Hippocampal formation (tissue), 2 donors: ENCODE measurements at regions not wholly inside any gene's neighbourhood (a gene's known extent, or its start where the extent isn't known, plus 50 kb on each side); places are given as distances from the start of the nearest gene placed in this dataset.
"Not testable (repeated sequence)": the region's sequence is repeated elsewhere in the genome, so short reads cannot be mapped to it uniquely, and the experiment has no call there.

Source experiments
- DNase-seq, 2 donors: peaks; one replicate each; lab custom pipeline; 2025; lab: John Stamatoyannopoulos, UW

DNA sequence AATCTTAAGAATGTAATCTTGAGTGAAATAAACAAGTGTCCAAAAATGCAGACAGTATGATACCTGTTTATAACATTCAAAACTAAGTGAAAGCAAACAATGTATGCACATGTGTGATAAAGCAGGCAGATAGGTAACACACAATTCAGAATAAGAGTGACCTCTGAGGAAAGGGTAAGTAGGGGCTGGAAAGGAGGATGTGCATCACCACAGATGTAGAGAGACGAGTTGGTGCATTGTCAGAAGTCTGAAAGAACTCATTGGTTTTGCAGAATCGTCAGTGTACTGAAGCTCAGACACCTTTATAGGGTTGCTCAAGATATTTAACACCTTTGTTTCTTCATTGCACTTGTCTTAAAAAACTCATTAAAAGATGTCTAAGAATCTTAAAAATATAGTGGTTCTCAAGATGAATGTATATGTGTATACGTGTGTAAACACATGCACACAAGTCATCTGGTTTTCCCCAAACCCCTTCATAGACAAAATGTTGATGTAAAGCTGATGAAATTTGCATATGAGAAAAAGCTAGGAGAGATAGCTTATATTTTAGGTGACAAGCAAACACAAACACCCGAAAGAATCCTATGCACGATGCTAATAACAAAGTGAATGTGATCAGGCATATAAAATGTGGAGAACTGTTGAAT is 197.6 kb upstream of the MEF2C start:
- DNase-seq: no peak

DNA sequence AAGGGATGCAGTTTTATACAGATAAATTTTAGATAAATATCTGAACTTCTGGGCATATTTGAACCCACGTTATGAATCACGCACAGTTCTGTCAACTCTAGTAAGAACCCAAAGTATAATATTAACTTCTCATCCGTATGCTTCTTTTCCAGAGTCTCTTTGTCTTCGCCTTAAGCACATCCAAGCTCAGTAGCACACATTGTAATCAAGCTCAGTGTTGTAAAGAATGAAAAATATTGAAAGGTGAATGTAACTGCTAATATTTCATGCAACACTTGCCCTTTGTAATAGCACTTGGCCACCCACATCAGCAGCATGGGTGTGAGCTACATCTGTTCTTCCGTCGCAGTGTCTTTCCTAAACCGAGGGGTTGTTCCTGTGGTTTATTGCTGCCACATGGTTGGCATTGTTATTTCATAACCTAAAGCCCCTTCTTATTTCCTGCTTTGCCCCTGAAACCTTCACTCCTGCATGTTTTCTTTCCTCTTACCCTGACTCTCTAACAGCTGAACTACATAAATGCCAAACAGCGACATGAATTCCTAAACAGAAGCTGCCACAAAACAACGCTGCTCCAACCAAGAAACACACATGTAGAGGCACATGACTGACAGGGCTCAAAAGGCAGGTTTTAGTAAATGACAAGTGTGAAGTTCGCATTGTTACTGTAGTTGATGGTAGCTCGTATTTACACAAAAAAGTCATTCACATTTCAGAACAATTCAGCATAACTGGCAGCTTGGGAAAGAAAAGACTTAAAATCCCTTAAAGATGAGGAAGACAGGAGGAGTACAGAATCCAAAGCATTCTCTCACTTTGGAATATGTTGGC is 190.1 kb upstream of the MEF2C start:
- DNase-seq: no peak

DNA sequence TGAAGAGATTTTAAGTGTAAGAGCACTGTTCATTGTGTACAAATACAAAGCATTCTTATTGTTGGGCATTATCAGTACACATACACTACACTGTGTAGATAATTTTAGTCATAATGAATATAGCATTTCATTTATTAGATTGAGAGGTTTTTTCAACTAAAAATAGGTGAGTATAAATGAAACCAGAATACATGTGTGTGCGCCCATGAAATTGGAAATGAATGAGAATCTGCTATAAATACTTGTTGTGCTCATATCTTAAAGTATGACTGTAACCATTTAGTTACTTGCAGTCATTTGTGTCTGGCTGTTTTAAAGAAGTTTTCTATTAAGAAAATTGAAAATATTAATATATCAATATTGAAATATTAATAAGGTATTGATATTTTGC is 189.0 kb upstream of the MEF2C start:
- no peak for DNase-seq

DNA sequence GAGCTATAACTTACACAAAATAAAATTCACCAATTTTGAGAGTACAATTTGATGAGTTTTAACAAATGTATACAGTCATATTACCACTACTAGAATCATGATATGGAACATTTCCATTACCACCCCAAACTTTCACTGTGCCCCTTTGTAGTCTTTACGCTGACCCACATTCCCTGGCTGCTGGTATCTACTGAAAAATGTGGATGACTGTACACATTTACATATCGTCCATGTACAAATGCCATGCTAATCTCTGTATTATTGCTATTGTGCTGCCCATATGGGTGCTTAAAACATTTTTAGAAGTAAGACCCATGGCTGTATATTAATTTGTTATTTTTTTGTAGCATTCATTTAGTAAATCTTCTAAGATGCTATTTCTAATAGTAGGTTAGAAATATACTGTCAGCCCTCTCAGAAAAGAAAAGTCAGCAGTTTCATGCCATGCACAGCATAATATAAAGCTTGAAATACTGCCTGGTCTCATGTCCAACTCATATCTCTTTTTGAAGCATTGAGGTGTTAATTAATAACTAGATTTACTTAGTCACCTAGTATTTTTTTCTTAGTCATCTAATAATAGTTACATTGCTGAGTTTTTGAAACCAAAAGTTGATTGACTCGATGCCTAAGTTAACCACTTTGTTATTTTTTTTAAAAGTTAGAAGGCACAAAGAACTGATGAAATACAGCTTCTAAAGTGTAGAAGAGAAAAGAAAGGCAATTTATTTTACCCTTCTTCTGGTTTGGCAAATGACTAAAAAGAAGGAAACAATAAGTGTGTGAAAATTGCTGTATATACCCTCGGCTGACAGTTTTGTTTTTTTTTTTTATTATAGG is 188.3 kb upstream of the MEF2C start:
- no peak for DNase-seq

DNA sequence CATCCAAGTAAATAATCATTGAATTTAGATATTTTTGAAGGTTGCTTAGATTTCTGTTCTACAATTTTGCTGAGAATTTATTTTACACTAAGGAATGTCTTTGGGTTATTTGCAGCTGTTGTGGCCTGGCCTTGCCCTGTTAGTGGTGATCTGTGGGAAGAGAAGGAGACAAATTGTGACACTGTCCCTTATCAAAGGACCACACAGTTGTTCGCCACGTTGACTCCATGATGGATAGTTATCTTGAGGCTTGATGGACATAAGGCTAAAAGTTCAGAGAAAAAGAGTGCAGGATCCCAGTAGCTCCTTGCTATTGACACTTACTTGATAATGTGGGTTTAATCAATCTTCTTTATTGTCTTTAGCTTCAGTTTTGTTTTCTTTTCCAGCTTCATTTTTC is 186.6 kb upstream of the MEF2C start:
- no peak for DNase-seq

DNA sequence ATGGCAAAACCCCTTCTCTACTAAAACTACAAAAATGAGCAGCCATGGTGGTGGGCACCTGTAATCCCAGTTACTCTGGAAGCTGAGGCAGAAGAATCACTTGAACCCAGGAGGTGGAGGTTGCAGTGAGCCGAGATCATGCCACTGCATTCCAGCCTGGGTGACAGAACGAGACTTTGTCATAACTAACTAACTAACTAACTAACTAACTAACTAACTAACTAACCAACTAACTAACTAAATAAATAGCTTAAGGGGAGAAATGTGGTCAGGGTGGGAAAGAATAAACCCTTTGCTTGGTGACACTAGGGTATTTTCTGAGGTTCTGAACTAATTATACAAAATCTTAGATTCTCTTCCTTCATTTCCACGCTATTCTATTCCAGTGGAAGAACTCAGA is 184.4 kb upstream of the MEF2C start:
- DNase-seq: no peak

DNA sequence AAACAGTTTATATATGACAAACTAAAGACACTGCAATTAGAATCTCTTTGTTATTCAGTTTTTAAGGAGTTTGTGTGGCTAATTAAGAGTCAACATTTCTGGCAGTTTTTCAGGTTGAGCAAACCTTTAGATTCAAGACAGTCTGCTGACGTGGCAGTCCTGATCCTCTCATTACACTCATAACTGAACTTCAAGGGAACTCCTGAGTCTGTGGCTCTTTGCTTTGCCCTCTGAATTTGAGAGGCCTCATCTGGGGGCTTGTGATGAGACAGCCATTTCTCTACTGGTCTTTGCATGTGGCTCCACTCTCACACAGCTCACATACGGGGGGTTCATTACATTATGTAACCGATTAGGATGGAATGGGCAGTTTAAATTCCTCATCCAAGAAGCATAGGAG is 182.9 kb upstream of the MEF2C start:
- no peak for DNase-seq

DNA sequence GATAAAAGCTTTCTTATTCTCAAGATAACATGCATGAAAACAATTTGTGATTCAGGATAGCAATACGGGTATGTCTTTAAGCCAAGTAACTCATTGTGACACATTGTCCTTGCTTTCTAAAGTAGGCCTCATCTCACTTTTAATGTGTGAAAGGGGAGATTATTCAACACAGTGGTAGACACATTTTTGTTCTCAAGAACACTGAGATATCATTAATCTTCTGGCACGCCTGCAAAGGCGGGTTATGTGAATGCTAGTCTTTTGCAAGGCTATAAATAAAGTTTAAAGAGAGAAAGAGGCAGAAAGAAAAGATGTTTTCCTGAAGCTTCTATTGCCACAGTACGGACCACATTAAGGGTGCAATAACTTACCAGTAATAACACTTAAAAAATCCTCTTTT is 181.8 kb upstream of the MEF2C start:
- no peak for DNase-seq

DNA sequence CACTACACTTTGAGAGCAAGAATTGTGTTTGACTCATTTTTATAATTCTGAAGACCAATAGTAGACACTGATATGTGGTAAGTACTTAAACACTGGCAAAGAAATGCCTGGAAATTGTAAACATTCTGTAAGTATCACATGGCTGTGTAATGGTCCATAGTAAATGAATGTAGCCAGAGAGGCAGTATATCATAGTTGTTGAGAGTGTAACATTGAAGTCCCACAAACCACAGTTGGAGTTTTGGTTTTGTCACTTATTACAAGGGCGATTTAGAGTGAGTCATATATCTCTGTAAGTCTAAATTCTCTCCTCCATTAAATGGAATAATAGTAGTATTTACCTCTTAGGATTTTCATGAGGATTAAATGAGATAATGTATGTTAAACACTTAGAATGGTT is 181.1 kb upstream of the MEF2C start:
- DNase-seq: no peak

DNA sequence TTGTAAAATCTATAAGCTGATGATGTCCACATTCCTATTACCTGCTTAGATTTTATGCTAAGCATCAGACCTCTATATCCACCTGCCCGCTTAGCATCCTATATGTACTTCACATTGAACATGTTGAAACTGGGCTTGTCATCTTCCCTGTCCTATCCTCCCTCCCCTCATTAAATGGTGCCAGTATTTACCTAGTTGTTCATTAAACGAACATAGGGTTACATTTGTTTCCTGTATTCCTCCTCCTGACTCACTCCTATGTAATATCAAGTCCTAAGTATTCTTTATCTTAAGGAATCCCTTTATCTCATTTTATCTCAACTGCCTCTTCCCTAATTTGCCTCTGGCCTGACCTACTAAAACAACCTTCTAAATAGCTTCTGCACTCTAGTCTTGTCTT is 177.8 kb upstream of the MEF2C start:
- no peak for DNase-seq

DNA sequence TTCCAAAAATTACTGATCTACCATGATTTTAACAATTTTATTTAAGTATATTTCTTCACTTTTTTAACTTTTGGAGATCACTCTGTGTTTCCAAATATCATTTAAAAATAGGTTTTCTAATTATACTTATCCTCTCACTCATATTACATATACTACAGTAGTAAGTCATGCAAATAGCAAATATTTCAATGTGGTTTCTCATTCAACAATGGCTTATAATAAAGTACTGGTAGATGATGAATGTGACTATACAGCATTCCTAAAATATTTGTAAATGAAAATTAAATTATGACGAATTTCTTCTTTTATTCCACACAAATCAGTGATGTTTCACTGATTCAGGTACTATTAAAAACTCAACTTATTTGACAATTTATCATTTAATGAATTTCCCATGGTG is 176.3 kb upstream of the MEF2C start:
- no peak for DNase-seq

DNA sequence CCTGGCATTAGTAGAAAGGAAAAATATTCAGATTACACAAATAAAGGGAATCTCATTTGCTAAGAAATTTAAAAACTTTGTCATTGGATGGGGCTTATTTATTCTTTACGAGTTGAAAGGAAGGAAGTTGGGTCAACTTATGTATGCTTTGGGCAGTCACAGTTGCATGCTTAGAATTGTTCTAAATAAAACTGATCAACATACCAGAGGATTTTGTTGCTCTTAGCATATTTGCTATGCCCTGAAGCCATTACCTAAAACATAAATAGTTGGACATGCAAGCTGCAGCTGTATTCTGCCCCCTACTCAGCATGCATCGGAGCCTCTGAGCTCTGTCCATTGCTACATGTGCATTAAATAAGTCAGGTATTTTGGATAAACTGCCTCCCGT is 172.7 kb upstream of the MEF2C start:
- no peak for DNase-seq

DNA sequence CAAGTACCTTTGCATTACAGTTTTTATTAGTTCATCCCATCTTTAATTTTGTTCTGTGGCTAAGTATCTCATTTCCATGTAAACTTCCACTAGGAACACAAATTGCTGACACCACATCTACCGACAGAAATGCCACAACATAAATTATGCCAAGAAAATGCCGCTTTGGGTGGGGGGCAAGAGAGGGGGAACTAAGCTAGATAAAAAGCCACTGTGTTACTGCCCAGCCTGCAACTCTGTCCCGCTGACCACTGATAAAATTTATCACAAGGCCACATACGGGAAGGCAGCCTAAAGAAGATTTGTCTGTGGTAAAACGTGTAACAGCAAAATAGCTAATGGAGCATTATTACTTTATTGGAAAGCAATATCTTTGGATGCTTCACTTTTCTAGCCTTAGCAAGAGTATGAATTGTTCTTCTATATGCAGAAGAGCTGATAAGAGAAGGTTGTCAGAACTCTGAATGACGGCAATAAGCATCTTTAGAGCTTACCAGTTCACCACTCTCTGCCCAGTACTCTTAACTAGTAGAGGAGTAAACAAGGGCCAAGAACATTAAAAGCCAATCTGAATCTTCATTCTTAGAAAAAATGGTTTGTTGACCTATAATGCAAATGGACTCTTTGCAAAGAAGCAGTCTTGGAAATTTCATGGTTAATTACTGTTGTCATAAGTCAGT is 172.2 kb upstream of the MEF2C start:
- DNase-seq: no peak

DNA sequence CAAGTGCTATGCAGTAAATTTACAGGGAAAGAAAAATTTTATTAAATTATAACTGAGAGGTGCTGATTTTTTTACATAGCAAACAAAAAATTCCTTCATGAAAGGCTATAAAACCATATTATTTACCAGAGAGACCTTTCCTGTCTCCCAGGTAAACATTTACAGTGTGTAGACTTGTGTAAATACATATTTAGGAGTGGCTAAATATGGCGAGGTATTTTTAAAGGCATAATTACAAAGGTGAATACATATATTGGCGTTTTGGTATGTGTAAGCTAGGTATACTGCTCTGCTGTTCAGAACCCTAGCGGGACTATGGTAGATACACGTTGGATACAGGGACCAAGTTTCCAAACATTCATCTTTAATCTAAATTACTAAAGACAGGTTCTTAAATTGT is 170.6 kb upstream of the MEF2C start:
- DNase-seq: no peak

DNA sequence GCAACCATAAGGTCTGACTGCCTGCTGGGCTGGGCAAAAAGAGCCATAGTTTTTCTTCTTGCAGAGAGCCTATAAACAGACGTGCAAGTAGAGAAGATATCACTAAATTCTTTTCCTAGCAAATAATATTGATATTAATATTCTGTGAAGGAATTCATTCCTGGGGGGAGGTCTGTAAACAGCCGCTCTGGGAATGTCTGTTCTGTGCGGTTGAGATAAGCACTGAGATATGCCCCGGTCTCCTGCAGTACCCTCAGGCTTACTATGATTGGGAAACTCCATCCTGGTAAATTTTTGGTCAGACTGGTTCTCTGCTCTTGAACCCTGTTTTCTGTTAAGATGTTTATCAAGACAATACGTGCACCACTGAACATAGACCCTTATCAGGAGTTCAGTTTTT is 167.1 kb upstream of the MEF2C start:
- DNase-seq: not testable (repeated sequence)

DNA sequence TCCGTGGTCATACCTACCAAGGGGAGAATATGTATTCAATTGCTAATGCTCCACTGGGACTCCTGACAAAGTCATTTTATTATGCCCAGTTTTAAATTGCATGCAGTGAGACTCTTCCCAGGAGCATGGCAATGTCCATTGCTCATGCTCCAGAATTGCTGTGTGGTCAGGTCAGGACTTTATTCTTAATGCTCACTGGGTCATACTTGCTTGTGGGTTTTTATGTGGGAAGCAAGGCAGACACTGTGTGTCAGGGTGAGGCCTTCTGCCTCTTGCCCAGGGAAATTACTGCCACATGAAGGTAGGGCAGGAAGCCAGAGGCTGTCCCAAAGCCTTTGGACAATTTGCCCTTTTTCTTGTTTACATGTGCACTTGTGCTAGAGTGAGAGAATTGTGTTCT is 164.6 kb upstream of the MEF2C start:
- no peak for DNase-seq

DNA sequence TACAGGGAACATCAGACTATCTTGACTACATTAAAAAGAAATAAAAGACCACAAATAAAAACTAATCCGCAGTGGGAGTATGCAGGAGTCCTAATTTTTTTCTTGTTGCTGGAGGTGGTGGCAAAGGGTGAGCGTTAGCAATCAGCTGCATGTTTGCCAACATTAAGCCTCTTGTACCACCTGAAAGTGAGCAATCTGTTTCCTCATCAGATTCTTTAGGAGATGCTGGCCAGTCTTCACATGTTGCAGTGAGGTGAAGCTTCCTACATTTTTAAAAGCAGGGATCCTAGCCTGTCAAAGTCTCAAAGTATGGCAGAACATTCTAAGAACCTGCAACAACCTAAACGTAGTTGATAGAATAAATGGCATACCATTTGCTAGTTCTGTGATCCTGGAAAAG is 162.2 kb upstream of the MEF2C start:
- DNase-seq: no peak

DNA sequence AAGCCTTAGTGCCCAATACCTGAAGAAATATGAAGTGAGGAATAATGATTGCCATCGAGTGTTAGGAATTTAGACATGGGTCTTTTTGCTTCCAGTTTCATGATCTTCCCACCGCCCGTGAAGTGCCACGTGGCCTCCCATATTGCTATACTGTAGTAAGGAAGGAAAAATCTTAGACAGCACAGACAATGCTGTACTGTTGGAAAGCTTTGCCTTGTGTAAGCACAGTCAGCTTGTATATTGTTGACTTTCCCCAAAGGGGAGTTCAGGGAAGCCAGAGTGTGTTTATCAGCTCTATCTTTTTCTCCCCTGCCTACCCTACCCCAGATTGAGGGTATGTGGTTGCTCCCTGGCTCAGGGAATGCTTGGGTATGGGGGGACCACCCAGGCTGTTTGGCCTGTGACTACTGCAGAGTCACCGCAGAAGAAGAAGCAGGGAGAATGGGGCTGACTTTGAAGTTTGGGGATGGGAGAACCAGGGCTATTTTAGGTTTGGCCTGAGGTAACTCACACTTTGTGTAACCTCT is 161.8 kb upstream of the MEF2C start:
- no peak for DNase-seq

DNA sequence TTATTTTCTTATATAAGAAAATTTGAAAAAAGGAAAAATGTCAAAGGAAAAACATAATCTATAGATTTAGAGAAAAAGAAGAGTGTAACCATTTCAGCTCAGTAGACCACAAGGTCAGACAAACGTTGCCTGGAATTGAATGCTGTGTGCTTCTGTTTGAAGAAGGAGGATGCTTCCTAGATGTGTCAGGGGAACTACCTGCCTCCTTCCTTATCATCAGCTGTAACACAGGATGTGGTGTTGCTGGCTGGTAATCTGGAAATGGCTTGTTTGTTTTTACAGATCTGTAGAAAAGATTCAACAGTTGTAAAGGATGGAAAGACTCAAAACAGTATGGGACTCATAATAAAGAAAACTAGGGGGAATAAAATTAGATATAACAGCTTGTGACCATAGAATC is 160.7 kb upstream of the MEF2C start:
- no peak for DNase-seq

DNA sequence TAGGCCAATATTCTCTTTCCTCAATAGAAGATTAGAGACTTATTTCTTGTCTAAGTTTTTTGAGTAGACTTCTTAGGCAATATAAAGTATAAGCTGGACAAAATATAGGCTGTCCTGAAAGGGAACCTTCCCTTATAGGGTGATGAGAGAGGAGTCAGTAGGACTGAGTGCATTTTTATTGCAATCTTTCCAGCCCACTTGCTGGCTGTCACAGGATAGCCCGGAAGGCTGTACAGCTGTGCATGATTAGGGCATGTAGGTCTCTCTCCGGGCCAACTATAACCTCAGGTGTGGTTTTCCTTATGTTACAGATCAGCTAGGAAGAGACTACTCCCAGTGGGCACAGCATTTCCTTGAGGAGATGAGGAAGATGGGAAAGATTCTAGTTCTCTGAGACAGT is 159.8 kb upstream of the MEF2C start:
- DNase-seq: no peak

DNA sequence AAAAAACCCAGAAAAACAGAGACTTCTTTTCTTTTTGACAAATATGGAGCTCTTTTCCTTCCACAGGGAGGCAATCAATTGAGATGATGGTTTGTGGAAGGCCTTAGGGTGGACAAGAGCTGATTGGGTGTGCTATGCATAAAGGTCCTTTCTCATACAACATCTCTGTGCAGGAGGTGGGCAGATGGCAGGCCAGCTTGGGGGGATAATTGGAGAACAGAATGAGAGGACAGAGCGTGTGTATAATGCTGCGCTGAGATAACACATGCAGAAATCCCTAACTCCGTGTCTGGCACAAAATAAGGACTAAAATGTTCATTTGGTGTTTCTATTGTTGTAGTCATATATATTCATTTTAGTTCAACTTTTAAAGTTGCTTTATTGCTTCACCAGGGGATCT is 159.0 kb upstream of the MEF2C start:
- no peak for DNase-seq

DNA sequence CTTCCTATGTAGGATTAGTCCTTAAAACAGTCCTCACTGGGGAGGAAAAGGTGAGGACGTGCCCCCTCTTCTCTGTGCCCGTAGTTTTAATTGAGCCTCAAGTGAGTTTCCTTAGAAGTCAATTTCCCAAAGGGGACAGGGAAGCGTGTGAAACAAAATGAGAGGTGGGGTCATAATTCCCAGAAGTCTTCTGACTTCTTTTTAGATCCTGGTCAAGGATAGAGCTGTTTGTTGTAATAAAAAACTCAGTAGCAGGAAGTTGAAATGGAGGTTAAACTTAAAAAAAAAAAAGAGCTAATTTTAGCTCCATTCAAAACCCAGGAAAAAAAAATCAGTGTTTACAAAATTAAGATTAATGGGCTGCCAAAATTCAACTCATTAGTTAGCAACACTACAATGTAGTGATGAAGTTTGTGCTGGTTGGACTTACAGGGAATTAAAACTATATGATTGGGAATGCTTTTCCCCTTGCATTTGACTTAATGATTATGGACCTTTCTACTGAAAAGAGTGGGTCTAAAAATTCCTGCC is 158.3 kb upstream of the MEF2C start:
- DNase-seq: no peak
